SK-N-SH treated with all-trans-retinoic acid at 6 μM for 48 hours (cell line): ENCODE measurements at regions not wholly inside any gene's neighbourhood (a gene's known extent, or its start where the extent isn't known, plus 50 kb on each side); places are given as distances from the start of the nearest gene placed in this dataset.

ENCODE experiments used
- BACH2 ChIP-seq: fragments of 250-450 bp; sonication (Bioruptor Pico); IDR thresholded peaks from 2 replicates; pipeline ENCODE4 v1.9.0; 2021; ENCODE audit warnings: mild to moderate bottlenecking, borderline replicate concordance
- GLIS3 ChIP-seq: fragments of 250-450 bp; sonication (Bioruptor Pico); IDR thresholded peaks from 2 replicates; pipeline ENCODE4 v1.5.0; 2020; ENCODE audit warnings: mild to moderate bottlenecking, moderate library complexity

- TF ChIP-seq BACH2 (CRISPR knock-in tag) (no peak), GLIS3 (CRISPR knock-in tag) (no peak)
These were observed 68.9 kb upstream of the PCSK6 start for GRCh38 chr15:101558221-101558941.
